LNCaP clone FGC (cell line): ENCODE measurements at regions not wholly inside any gene's neighbourhood (a gene's known extent, or its start where the extent isn't known, plus 50 kb on each side); places are given as distances from the start of the nearest gene placed in this dataset.

Source experiments
- DNase-seq: peaks from one replicate; pipeline ENCODE4 v3.0.0-alpha.2; 2011; ENCODE audit warnings: low read depth
- H3K4me3 ChIP-seq: 2 replicates; pipeline ENCODE4 v1.5.1; 2011; ENCODE audit warnings: mild to moderate bottlenecking, low read depth, low read length, control low read depth
- TF ChIP-seq, protein P1 (sequence below): IDR thresholded peaks from 2 replicates; pipeline ENCODE4 v1.5.1; 2012; ENCODE audit warnings: mild to moderate bottlenecking; ENCODE audit not compliant: control insufficient read depth, insufficient read depth; ENCODE audit errors: extremely low read depth

DNA sequence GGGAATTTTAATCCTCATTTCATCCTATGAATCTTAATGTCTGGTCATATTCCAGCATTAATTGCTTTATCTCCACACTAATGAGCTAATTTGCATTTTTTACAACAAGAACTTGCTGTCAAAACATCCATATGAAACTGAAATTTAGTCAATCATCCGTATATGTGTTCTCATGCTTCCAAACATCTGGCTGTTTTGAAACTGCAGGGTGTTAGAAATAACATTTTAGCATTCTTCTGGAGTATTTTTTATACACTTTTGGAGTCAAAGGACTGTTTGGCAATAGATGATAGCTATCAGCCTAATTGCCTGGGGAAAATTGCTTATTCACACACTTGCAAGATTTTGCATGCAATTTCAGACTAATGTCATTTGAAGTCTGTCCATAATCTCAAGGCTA, 1639.3 kb downstream of the KCNT2 start:
- no peak for DNase-seq
- H3K4me3 ChIP-seq, result no peak overlapping the region
- TF ChIP-seq, protein P1, sequence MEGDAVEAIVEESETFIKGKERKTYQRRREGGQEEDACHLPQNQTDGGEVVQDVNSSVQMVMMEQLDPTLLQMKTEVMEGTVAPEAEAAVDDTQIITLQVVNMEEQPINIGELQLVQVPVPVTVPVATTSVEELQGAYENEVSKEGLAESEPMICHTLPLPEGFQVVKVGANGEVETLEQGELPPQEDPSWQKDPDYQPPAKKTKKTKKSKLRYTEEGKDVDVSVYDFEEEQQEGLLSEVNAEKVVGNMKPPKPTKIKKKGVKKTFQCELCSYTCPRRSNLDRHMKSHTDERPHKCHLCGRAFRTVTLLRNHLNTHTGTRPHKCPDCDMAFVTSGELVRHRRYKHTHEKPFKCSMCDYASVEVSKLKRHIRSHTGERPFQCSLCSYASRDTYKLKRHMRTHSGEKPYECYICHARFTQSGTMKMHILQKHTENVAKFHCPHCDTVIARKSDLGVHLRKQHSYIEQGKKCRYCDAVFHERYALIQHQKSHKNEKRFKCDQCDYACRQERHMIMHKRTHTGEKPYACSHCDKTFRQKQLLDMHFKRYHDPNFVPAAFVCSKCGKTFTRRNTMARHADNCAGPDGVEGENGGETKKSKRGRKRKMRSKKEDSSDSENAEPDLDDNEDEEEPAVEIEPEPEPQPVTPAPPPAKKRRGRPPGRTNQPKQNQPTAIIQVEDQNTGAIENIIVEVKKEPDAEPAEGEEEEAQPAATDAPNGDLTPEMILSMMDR, result no peak

GRCh38 chr1:194959795-194960194, 1648.4 kb downstream of the KCNT2 start:
- no peak for DNase-seq
- TF ChIP-seq, protein P1, result no peak

GRCh38 chr1:194952171-194952570, 1656.1 kb downstream of the KCNT2 start:
- DNase-seq, result no peak
- TF ChIP-seq, protein P1, result no peak
- no peak overlapping the region for H3K4me3 ChIP-seq

More at GRCh38 chr1:194959795-194960194, 1648.4 kb downstream of the KCNT2 start:
- H3K4me3 ChIP-seq, result no peak overlapping the region

DNA sequence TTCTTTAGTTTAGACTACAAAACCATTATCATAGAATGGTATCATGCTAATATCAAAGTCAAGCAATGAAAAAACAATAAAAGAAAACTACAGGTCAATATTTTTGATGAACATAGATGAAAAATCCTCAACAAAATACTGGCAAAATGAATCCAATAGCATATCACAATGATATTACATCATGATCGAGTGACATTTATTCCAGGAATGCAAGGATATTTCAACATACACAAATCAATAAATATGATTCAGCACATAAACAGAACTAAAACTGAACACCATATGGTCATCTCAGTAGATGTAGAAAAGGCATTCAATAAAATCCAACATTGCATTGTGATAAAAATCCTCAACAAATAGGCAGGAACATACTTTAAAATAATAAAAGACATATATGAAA, 1657.7 kb downstream of the KCNT2 start:
- no peak for DNase-seq
- TF ChIP-seq, protein P1, result no peak
- H3K4me3 ChIP-seq, result no peak overlapping the region

- DNase-seq, result no peak
- H3K4me3 ChIP-seq, result no peak overlapping the region
- TF ChIP-seq, protein P1, result no peak
Observed at GRCh38 chr1:194940336-194941030, 1667.8 kb downstream of the KCNT2 start.

GRCh38 chr1:194935864-194936263, 1672.4 kb downstream of the KCNT2 start:
- no peak overlapping the region for H3K4me3 ChIP-seq
- no peak for DNase-seq
- TF ChIP-seq, protein P1, result no peak

- no peak for DNase-seq
- H3K4me3 ChIP-seq, result no peak overlapping the region
- TF ChIP-seq, protein P1, result no peak
Observed at GRCh38 chr1:194931166-194931565, 1677.1 kb downstream of the KCNT2 start.
